ENCODE measurements at regions not wholly inside any gene's neighbourhood (a gene's known extent, or its start where the extent isn't known, plus 50 kb on each side); places are given as distances from the start of the nearest gene placed in this dataset.

GRCh38 chr4:34636623-34637022 lies 1607.7 kb downstream of the ARAP2 start:
- no peaks in the 10 kb centered on the region for H3K27me3 ChIP-seq
- TF ChIP-seq, protein P1, sequence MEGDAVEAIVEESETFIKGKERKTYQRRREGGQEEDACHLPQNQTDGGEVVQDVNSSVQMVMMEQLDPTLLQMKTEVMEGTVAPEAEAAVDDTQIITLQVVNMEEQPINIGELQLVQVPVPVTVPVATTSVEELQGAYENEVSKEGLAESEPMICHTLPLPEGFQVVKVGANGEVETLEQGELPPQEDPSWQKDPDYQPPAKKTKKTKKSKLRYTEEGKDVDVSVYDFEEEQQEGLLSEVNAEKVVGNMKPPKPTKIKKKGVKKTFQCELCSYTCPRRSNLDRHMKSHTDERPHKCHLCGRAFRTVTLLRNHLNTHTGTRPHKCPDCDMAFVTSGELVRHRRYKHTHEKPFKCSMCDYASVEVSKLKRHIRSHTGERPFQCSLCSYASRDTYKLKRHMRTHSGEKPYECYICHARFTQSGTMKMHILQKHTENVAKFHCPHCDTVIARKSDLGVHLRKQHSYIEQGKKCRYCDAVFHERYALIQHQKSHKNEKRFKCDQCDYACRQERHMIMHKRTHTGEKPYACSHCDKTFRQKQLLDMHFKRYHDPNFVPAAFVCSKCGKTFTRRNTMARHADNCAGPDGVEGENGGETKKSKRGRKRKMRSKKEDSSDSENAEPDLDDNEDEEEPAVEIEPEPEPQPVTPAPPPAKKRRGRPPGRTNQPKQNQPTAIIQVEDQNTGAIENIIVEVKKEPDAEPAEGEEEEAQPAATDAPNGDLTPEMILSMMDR (IDR thresholded peaks at IDR 0.05; ENCODE audit: low read depth, low read length) = no peak
- no peak for DNase-seq

DNA sequence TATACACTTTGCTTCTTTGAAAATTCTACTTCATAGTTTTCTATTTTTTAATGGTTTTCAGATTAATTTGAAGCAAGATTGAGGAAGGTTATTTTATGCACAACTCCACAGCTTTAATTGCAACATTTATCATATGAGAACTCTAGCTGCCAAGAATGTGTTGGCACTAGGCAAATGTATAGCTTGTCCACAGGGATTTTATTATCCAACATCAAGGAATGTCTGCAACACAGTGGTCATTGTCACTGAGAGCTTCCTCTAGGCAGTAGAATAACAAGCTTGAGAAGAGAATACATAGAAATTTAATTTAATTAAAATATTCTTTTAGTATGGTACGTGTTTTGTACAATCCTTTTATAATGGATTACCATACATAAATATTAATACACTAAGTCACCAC lies 1600.8 kb downstream of the ARAP2 start:
- H3K9me3 ChIP-seq = no peaks in the 10 kb centered on the region
- DNase-seq = no peak
- H3K4me3 ChIP-seq (ENCODE audit: low read depth, low read length) = no peak overlapping the region
- no peaks in the 10 kb centered on the region for H3K4me1 ChIP-seq
- no peaks in the 10 kb centered on the region for H3K27me3 ChIP-seq
- no peaks in the 10 kb centered on the region for H3K36me3 ChIP-seq
- TF ChIP-seq, protein P1 (IDR thresholded peaks at IDR 0.05; ENCODE audit: low read depth, low read length) = no peak

More at GRCh38 chr4:34636623-34637022, 1607.7 kb downstream of the ARAP2 start:
- no peaks in the 10 kb centered on the region for H3K36me3 ChIP-seq
- no peak overlapping the region for H3K4me3 ChIP-seq (ENCODE audit: low read depth, low read length)
- H3K4me1 ChIP-seq = no peaks in the 10 kb centered on the region
- H3K9me3 ChIP-seq = no peaks in the 10 kb centered on the region

DNA sequence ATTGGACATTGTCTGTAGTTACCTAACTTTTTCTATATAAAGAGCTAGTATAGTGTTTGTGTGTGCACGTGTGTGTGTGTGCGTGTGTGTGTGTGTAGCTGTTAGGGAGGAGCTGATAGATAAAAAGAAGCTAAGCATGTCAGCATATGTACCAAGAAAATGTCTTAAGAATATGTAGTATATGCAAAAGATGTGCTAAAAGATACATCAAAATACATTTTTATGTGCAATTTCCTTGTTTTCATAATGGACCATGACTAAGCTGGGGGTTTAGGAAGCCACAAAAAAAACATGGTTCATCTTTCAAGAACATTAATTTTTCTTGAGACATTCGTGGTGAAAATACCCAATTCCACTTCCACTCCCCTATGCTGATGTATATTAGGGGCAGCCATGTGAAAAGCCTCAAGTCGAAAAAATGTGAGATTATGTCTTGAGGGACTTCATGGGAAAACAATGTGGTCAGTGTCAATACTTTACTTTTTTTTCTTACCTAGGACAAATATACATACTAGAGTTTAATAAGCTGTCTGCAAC lies 1599.7 kb downstream of the ARAP2 start:
- no peak for DNase-seq

DNA sequence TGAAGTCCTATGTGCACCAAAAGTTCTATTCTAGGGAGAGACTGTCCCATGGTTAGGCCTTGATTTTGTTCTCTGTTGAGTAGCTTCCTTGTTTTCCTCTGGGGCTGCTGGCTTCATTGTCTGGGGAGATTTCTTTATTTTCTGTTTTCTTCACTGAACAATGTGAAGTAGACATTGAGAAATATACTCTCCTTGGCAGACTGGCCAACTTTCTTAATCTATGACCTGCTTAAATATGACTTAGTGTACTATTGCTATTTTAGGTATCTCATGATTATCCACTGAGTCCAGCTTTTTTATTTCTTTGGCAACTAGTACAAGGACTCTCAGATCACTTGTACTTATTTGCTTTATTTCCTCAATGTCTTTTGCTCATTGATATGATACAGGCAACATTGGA lies 1594.6 kb downstream of the ARAP2 start:
- H3K9me3 ChIP-seq = no peaks in the 10 kb centered on the region
- TF ChIP-seq, protein P1 (IDR thresholded peaks at IDR 0.05; ENCODE audit: low read depth, low read length) = no peak
- DNase-seq = no peak
- H3K4me1 ChIP-seq = no peaks in the 10 kb centered on the region
- no peaks in the 10 kb centered on the region for H3K36me3 ChIP-seq
- no peaks in the 10 kb centered on the region for H3K27me3 ChIP-seq
- H3K4me3 ChIP-seq (ENCODE audit: low read depth, low read length) = no peak overlapping the region

More for the DNA sequence above, 1599.7 kb downstream of the ARAP2 start:
- Histone ChIP-seq H3K27me3 (no peaks in the 10 kb centered on the region), H3K4me3 (ENCODE audit: low read depth, low read length) (no peak overlapping the region), H3K9me3 (no peaks in the 10 kb centered on the region), H3K4me1 (no peaks in the 10 kb centered on the region), H3K36me3 (no peaks in the 10 kb centered on the region)
- TF ChIP-seq, protein P1 (IDR thresholded peaks at IDR 0.05; ENCODE audit: low read depth, low read length) = no peak

DNA sequence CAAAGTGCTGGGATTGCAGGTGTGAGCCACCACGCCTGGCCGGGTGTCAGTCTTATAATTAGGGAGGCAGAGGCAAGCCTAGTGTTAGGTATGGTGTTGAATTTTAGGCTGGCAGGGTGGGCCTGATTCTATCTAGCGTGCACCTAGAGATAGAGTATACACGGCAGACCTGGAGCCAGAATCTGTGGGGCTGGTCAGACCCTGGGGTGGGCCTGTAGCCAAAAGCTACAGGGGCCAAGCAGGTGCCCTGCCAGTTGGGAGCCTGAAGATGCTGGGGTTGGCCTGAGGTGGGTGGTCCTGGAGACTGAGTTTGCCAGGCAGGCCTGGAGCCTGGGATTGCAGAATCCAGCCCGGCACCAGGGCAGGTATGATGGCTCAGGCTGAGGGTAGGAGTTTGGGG lies 1580.3 kb downstream of the ARAP2 start:
- H3K36me3 ChIP-seq = no peaks in the 10 kb centered on the region
- DNase-seq = no peak
- no peaks in the 10 kb centered on the region for H3K4me1 ChIP-seq
- no peaks in the 10 kb centered on the region for H3K9me3 ChIP-seq
- TF ChIP-seq, protein P1 (IDR thresholded peaks at IDR 0.05; ENCODE audit: low read depth, low read length) = no peak
- H3K27me3 ChIP-seq = no peaks in the 10 kb centered on the region
- H3K4me3 ChIP-seq (ENCODE audit: low read depth, low read length) = no peak overlapping the region

DNA sequence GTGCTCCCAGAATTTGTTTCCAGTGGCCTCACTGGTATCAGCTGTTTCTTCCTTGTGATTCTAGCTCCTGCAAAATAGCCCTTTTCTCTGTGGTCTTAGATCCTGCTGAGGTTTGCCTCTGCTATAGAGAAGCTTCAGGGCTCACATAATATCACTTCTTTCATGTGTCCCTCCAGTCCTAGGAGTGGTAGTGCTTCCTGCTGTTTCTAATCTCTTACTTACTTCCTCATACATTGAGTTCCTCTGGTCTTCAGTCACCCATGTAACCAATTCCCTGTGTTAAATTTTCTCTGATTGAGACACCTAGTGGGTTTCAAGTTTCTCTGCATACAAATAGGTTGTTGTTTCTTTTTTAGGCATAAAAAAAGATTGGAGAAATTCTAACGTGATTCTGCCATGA lies 1567.9 kb downstream of the ARAP2 start:
- TF ChIP-seq, protein P1 (IDR thresholded peaks at IDR 0.05; ENCODE audit: low read depth, low read length) = no peak
- Histone ChIP-seq H3K4me1 (peaks cover 6% of the 10 kb centered on the region), H3K27me3 (no peaks in the 10 kb centered on the region), H3K36me3 (no peaks in the 10 kb centered on the region), H3K9me3 (no peaks in the 10 kb centered on the region), H3K4me3 (ENCODE audit: low read depth, low read length) (no peak overlapping the region)
- no peak for DNase-seq

All from BE2C (cell line).